Stimulated activated CD8-positive, alpha-beta memory T cell treated with anti-CD3 and anti-CD28 coated beads, Interleukin-15, amount 100 ng/mL, for 48 hours (primary cell): ENCODE measurements at regions not wholly inside any gene's neighbourhood (a gene's known extent, or its start where the extent isn't known, plus 50 kb on each side); places are given as distances from the start of the nearest gene placed in this dataset.

Source experiments
- DNase-seq, 2 donors: peaks; one replicate each; pipeline ENCODE4 v3.0.0-alpha.2; 2020; ENCODE audit warnings: low read depth in 2 of 2

DNA sequence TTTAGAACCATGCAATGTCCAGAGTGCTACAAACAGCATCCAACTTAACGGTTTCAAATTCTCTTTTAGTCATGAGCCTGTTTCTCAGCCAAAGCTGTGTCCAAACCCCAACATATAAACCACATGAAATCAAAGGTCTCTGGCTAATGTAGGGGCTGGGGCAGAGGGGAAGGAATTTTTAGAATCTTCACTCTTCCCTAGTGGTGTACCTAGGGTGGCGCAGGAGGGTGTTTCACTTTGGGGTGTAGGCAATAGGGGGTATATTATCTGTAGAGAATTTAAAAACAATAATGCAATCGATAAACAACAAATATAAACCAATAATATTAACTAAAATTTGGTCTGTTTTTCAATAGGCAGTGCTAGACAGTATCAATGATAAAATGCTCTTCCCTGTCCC, 132.1 kb upstream of the BRINP1 start:
- DNase-seq = no peak

DNA sequence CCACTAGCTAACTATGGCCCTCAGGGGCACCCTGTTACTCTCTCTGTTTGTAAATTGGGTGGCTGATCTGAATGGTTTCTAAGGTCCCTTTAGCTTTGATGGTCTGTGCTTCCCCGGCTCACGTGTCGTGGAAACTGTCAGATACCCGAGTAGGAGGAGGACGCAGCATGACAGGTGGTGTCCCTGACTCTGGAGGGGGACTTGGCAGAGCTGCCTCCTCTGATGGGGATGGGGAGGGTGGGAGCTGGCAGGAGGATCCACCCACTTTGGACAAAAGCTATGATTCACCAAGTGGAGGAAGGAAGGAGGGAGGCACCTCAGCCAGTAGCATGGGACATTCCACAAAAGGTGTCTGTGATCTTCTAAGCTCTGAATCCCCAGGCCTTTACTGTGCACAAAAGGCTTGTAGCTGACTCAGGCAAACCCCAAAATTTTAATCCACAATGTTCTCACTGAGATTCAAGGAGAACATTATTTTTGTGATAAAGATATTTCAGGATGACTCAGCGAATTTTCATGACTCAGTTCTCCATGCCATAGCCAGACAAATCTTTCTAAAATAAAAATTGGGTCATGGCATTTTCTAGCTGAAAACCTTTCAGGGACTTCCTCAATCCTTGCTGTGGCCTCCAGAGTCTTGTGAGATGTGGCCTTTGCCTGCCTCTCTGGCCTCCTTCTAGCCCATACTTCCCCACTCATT, 131.0 kb upstream of the BRINP1 start:
- DNase-seq = no peak

DNA sequence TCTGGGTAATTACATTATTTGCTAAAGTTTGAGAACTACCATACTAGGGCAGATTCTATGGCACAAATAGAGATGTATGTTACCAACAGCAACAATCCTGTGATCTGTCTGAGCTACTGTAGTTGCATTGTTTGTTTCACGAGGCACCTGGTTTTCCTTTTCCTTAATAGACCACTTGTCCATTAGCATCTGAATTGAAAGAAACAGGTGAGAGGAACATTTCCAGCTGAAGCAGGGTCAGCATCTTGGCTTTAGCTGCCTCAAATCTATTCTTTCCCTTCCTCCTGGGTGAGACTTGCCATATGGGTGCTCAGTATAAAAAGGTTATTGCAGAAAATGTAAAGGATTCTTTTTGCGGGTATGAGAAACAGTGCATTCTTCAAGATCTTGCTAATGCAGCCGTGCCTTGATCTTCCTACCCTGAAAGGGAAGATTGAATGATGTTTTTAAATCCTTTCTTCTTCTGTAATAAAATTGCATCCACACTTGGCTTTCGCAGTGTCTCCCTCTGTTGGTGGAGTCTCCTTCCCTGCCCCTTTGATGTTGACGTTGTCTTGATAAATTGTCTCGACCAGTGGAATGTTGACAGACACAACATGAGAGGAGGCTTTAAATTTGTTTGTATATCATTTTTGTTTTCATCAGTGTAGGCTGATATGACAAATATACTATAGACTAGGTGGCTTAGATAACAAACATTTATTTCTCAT, 118.0 kb upstream of the BRINP1 start:
- DNase-seq = no peak

DNA sequence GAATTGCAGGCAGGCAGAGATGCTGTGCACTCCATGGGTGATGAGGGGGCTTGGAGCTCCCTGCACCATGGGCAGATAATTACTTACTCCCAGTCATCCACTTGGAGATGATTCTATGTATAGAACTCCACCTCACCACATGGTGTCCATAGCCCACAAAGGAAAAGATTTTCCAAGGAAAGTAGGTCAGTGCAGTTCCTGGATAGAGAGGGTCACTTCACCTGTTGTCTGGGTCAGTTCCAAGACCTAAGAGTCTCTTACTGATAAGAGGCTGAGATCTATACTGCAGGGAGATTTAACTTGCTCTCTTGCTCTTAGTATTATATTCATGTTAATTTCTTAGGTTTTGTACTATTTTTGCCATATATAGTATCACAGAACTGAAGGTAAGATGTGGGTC, 113.9 kb upstream of the BRINP1 start:
- no peak for DNase-seq

DNA sequence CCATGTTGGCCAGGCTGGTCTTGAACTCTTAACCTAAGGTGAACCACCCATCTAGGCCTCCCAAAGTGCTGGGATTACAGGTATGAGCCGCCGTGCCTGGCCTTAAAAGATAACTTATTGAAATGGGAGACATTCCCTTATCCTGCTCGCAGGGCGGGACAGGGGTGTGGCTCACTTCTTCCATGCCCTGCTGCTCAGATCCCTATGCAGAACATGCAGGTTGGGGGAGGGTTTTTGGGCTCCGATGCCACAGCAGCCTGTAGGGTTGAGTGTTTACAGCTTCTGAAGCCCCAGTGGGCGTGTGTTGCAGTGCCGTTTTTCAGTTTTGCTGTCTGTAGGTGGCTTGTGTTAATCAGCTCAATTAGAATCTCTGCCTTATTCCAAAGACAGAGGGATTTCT, 108.0 kb upstream of the BRINP1 start:
- DNase-seq = no peak

DNA sequence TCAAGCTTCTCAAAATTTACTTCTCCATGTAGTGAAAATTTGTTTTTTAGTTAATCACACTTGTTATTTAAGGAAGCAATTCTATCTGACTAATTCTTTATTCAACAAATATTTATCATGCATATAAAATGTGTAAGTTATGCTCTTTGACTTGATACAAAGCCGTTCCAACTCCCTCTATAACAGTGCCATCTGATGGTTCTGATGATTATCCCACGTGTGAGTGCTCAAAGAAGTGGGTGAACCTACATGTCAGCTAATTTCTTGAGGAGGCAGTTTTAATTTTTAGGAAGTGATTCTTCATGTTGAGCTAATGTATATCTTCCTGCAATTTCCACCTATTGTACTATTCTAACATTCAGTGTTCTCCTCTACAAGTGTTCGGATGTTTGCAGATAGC, 88.8 kb upstream of the BRINP1 start:
- no peak for DNase-seq

DNA sequence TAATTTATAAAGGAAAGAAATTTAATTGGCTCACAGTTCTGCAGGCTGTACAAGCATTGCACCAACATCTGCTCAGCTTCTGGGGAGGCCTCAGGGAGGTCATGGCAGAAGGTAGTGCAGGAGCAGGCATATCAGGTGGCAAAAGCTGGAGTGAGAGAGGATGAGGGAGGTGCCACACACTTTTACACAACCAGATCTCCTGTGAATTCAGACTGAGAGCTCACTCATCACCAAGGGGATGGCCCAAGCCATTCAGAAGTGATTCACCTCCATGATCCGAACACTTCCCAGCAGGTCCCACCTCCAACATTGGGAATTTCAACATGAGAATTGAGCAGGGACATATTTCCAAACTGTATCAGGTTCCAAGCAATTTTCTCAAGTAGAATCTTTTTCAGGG, 84.7 kb upstream of the BRINP1 start:
- DNase-seq = no peak

DNA sequence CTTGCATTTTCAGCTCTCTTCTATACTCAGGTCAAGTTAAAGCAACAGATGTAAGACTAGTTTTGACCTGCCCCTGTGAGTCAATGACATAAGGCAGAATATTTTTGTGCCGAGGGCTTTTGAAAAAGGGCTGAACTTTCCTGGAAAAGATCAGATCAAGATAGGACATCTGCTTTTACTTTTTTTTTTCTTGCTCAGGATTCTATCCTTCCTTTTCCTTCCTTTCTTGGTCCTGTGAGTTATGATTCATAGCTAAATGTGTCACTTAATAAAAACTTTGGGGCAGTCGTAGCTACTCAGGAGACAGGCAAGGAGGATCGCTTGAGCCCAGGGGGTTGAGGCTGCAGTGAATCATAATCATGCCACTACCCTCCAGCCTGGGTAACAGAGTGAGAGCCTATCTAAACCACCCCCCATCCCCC, 84.3 kb upstream of the BRINP1 start:
- no peak for DNase-seq

DNA sequence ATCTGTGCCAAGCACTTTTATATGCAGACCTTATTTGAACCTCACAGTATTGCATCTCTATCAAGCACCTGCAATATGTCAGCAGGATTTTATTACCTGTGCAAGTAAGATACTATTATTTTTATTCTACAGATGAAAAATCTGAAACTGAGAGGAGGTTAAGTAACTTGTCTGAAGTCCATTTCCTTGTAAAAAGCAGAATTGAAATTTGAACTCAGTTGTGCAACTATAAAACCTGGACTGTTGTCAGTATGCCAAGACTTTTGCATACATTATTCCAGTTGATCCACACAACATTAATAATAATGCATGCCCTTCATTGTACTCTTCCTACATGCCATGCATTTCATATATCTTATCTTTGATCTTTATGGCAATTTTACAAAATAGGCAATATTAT, 82.2 kb upstream of the BRINP1 start:
- DNase-seq = no peak

DNA sequence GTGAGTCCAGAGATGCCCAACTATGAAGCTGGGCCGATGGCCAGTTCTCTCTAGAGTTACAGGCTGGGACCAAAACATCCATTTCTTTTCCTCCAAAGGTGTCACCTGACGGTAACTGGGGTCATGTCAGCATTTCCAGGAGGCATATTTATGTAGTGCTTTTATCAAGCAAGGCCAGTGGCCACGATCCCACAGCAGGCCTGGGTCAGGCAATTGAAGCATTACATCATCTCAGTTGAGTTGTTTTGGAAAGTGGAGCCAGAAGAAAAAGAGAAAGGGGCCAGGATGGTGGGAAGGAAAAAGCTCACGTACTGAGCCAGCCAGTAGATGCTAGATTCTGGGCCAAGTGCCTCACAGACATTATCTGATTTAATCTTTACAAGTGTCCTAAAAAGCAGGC, 73.9 kb upstream of the BRINP1 start:
- DNase-seq = no peak

DNA sequence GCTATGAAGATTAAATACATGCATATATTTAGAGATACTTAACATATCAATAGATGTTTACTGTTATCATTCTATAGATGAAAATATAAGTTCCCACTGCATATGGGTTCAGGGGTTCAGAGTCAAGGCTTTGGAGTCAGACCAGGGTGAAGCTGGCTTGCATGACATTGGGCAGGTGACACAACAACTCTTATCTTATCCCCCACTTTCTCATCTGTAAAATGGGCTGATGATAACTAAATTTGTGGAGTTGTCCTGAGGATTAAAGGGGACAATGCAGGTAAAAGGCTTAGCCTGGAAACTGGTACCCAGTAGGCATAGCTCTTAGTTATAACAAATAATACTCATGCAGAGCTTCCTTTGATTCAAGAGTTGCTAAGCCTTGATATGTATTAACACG, 72.6 kb upstream of the BRINP1 start:
- no peak for DNase-seq

DNA sequence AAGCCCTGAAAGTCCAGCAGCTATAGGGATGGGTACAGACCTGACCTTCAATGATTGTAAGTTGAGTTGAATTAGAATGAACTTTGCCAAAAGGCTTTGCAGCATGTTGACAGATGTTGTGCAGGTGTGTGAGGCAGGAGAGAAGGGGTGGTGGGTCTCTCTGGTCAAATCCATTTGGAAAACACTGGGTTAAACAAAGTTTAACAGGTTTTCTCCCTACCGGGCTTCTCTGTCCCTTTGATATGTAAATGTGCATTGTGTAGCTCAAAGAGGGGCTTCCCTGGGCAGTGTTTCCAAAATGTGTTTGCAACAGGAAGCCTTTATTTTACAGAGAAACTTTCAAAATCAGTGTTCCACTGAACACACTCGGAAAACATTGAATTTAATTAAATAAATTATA, 72.1 kb upstream of the BRINP1 start:
- no peak for DNase-seq

DNA sequence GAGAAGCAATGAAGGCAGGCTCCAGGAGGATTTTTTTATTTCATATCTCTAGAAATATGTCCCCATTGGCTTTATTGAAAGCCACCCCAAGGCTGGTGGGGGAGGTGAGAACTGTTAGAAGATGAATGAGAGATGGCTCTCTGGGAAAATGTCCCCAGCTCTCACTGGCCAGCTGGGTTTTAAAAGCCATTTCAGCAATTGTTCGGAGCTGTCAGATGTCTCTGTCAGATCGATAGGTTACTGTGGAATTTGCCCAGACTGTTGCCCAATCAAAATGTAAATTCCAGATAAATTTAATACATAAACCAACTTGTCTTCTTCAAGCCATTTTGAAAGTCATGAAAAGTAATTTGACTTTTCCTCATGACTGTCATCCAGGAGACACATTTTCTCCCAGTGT, 67.0 kb upstream of the BRINP1 start:
- no peak for DNase-seq

DNA sequence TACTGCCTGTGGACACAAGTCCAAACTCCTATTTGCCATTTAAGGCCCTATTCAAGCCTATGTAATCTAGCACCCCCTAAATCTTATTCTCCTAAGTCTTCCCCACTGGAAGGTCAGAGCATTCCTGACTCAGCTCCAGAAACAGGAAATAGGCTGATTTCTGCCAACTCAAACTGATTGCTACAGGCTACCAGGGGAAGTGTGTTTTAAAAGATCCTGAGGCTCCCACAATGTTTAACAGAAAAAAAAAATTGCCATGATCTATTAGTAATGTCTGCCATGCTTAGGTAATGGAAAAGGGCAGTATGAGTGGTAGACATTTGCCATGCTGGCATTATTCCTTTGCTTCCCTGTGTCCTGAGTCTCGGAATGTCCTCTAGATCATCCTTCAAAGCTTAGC, 65.8 kb upstream of the BRINP1 start:
- no peak for DNase-seq

DNA sequence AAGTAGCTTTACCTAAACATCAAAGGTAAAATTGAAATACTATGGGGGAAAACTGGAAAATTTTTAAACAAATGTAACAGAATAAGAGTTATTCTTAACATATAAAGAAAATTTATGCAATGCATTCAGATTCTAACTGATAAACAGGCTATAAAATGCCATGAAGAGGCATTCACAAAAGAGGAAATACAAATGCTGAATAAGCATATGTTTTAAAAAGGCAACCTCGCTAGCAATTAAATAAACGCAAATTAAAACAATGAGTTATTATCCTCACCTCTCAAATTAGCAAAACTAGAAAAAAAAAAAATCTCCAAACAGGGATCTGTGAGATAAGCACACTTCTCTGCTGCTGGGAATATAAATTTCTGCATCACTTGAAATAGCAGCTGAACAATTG, 63.2 kb upstream of the BRINP1 start:
- DNase-seq = no peak

DNA sequence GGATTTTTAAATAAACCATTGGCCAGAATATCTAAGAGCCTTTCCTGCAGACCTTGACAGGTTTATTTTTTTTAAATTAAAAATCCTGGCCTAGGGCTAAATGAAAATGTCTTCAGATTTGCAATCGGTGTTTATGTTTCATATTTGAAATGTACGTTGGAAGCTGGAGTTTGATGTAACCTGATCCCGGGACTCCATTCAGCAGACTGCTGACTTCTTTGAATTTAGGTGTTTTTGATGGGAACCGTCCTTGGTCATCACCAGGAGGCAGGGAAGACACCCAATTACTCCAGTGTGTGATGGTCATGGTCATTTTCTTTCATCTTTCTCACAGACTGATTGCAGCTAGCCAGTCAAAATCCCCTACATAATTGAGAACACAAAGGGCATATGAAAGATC, 60.1 kb upstream of the BRINP1 start:
- DNase-seq = no peak

DNA sequence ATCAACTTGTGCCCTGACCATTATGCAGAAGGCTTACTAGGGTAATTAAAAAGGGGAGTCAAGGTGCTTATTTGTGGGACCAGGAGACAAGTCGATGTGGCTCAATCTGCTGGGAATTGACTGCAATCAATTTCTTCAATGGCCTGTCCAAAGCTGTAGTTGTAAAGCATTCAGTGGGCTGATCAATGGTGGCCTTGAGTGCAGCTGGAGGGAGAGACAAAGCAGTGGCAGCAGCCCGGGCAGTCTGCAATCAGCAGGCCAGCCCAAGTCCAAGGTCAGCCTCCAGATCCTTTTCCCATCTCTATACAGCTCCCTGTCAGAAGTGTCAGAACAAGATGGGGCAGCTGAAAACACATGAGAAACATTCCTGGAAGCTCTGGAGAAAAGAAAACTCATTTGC, 51.0 kb upstream of the BRINP1 start:
- DNase-seq = no peak
